HG02852 (cell line): ENCODE measurements at regions not wholly inside any gene's neighbourhood (a gene's known extent, or its start where the extent isn't known, plus 50 kb on each side); places are given as distances from the start of the nearest gene placed in this dataset.

ENCODE experiments used
- ATAC-seq: cut with Tn5 transposase; IDR thresholded peaks from one replicate; pipeline ENCODE4 v1.9.1; 2021; ENCODE audit warnings: mild to moderate bottlenecking, moderate library complexity; ENCODE audit not compliant: unreplicated experiment

DNA sequence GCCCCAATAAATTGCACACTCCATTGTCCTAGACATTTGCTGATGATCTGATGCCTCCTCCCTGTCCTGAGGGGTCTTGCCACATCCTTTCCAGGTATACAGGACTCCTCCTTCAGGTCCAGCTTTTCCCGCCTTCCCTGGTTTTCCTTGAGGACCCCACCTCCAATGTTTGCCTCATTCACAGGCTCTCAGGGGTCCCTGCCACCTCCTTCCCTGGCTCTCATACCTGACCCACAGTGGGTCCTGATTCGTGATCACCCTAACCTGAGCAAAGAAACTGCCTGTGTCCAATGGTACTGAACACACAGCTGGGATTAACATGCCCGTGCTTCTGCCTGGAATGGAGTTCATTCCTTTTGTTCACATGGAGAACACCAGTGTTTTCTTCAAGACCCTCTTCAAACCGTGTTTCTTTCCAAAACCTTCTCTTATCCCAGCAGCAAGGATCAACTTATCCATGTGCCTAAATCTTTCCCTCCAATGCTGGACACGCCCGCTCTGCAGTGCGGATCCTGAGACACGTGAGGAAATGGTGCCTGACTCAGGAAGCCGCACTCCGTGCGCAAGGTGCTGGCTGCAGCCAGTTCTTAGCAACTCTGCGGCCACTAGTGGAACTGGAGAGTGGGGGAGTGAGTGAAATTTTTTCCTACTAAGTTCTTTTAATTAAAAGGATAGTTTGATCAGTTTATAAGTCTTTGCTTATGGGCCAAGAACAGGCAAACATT lies 354.6 kb upstream of the SHH start:
- no peak for ATAC-seq

DNA sequence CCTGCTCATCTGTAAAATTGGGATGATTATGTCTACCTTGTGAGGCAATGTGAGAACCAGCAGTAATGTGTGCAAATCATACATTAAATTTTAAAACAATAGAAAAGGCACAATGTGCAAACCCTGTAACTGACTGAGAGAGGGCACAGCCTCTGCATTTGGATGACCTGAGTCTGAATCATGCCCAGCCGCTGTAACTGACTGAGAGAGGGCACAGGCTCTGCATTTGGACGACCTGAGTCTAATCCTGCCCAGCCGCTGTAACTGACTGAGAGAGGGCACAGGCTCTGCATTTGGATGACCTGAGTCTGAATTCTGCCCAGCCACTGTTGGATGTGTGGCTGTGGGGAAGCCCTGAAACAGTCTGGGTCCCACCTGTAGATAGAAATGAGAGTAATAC lies 351.5 kb upstream of the SHH start:
- no peak for ATAC-seq

DNA sequence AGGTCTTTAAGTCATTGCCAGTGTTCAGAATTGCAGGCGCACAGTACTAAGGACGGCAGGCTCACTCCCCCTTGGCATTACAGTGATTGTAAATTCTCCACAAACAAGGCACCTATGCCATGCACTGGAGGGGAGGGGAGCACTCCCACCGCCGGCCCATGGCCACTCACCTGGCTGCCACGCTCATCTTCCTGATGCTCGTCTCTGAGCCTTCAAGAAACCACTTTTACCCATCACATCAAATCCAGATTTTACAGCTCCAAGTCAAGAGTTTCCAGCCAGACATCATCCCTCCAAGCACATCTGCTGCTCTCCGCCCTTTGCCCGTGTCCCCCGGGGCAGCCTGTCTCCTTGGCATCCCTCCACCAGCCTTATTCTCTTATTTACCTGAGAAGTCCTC lies 350.2 kb upstream of the SHH start:
- ATAC-seq: no peak

DNA sequence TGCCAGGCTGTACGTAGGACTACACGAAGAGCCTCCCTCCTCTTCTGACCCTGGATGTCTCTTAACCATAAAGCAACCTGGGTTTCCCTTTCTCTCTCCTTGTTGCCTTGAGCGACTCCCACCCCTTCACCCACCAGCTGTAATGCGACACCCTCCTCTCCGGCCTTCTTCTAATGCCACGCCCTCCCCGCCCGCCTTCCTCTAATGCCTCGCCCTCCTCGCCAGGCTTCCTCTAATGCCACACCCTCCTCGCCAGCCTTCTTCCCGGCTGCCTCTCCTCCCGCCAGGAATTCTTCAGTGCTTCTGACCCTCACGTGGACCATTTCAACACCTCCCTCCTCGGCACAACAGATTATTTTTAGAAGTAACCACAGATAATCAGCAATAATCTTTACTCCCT lies 348.5 kb upstream of the SHH start:
- no peak for ATAC-seq

DNA sequence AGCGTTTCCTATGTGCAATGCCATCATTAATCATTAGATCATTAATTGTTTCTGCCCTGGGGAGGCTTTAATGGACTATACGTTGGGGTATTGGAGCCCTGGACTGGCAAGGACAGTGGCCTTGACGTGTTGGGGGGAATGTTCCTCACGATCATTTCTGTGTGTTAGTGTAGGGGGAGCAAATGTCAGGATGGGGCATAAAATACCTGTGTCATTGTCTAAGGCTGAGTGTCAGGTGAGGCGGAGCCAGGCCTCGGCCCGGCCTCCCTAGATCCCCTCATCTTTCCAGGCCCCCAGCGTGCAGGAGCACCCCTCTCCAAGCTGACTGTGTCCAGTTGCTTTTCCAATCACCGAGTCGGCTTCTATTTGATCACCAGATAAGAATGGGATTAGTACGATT lies 346.4 kb upstream of the SHH start:
- no peak for ATAC-seq

DNA sequence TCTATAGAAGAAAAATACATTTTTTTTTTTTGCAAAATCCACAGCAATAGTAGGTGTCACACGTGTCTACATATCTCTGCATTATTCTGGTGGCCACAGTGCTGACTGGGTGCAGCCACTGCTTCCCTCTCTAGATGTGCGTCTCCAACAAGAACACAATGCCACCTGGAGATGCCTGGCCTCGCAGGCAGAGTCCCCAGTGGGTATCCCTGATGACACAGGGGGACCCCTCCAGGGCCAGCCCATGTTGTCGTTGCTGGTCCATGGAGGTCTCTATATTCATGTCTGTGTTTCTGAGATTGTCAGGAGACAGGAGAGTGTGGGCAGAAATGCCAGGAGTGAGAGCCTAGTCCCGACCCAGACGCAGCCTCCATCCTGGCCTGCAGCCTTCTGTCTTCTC lies 345.9 kb upstream of the SHH start:
- ATAC-seq: no peak

DNA sequence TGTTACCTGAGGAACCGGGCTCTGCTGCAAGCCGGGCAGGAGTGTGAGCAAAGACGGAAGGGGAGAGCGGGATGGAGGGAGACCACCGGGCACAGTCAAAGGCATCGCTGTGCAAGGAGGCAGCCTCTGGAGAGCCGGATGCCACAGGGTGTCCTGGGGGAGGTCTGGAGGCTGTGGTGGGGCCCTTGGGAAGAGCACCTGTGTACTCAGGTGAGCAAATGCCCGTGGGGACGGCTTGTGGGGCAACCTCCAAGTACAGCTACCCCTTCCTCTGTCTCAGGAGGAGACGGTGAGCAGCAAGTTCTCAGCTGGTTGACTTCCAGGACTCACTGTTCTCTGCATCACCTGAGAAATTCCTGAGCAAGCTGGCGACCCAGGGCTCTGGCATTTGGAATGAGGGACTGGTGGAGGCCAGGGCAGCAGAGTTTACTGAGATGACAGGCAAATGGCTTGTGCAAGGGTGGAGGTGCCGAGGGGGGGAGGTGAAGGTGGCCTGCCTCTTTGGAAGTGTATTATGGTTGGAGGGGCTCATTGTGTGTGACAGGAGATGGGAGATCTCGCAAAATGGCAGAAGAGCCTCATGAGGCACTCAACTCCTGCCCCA lies 345.2 kb upstream of the SHH start:
- no peak for ATAC-seq

DNA sequence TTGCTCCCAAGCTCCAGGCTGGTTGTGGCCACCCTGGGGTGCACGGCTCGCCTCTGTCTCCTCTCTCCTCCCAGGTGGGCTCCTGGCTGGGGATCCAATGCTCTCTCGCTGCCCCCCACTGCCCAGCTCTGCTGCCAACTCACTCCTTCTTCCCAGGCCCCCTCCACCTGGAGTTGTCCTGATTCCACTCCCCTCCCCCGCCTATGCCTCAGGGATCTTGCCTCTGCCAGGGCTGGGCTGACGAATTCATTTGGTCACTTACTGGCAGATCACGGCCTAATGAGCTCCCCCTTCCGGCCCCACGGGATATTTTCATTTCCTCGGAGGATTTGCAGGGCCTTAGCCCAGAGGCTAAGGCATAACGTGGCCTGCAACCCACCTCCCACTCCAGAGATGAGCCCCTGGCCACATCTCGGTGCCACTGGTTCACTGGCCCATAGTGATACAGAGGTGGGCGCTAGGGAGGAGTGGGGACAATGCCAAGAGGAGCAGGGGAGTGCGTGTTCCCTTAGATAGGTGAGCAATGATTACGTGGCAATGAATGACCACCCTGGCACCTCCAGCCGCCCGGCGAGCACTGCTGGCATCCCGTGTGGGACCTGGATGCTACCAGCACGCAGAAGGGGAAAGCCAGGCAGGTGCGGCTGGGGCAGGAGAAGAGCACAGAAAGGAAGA lies 344.6 kb upstream of the SHH start:
- ATAC-seq: no peak

DNA sequence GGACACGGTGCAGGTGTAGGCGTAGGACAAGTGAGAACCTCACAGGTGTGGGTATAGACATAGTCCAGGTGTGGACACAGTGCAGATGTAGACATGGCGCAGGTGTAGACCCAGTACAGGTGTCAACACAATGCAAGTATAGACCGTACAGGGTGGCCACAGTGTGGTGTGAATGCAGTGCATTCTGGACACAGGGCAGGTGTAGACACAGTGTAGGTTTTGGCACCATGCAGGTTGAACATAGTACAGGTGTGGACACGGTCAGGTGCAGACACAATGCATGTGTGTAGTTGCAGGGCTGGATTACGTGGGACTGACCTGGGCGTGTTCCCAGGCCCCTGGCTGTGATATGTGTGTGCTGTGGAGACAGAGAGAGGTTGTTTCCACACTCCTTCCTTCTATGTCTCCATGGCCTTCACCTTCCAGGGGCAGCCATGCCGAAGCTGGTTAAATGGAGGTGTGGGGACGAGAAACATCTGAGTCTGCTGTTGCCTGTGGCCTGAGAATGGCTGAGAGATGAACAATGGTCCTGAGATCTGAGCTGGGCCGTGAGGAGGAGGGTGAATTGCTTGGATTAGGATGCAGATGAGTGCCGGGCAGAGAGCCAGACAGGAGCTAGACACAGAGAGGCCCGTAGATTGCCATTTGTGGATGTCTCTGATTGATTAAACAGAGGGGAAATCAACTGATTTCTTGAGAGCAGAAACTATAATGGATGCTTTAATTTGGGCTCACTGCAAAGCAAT lies 343.9 kb upstream of the SHH start:
- ATAC-seq: no peak

DNA sequence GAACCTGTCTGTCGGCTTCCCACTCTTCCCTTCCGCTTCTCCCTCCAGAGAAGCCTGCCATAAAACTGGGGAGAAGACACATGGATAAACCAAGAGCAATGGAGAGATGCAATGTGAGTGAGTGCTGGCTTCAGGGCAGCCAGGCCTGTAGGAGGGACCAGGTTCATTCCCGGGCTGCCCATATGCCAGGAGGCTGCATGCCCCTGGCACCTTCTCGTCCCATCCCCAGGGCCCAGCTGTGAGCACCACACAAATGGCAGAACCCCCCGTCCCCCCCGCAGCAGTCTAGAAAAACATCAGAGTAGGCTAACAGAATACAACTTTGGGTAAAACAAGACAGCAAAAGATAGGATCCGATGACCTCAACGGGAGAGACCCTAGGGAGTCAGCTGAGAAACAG lies 341.3 kb upstream of the SHH start:
- no peak for ATAC-seq

DNA sequence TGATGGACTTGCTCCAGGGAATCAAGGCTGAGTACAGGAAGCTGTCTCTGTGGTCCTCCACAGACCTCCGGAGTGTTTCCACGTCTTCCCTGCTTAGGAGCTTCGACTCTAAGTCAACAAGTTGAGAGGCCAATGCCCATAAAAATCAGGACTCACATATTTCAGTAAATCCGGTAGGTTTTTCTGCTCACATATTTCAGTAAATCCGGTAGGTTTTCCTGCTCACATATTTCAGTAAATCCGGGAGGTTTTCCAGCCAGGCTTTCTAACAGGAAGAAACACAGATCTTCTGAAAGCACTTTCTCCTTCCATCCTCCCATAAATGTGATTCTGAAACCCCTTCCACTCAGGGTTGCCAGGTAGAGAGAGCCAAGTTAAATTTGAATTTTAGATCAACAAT lies 340.1 kb upstream of the SHH start:
- ATAC-seq: no peak

DNA sequence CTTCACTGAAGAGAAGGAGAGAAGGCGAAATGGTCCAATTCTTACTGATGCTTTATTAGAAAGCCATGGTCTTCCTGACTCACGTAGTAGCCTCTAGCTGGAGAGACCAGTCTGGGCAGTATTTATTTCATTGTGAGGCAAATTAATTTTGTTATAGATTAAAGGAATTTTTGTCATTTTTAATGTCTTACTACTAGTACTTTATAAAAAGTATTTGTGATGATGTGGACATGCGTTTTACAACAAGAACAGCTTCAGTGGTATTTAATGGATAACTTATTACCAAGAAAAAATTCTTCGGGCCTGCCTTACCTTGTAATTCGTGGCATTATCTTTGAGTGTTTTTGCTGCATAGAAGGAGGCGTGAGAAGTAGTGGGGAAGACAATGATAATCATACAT lies 339.4 kb upstream of the SHH start:
- ATAC-seq: no peak

DNA sequence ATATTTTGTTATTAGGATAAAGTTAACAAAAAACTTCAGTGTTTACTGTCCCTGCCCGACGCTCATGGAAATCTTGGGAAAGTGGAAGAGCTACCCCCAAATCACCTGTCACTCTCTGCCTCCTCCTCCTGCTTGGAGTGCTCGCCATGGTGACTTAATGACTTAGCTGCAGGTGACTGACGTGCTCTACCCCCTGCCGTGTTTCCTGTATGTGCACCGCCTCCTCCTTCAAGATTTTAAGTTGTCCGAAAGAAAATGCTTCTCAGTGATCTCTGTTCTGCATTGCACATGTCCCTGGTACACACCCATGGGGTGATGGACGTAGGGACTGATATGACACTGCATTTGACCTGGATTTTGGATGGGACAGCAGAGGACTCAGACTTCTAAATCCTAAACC lies 338.8 kb upstream of the SHH start:
- ATAC-seq: no peak

DNA sequence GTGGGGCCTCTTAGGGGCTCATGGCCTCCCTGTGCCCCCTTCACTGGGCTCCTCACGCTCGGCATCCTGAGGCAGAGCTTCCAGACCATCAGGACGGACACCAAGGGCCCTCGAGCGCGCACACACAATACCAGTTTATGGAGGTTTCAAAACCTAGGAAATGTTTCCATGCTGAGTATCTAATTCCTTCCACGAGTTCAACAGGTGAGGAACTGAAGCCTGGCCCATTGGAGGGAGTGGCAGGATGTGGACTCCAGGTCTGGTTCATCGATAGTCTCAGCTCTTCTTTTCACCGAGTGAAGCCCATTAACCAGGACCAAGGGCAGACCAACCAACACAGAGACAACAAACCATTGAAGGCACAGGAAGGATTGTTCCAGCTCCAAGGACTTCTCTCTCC lies 336.7 kb upstream of the SHH start:
- no peak for ATAC-seq

DNA sequence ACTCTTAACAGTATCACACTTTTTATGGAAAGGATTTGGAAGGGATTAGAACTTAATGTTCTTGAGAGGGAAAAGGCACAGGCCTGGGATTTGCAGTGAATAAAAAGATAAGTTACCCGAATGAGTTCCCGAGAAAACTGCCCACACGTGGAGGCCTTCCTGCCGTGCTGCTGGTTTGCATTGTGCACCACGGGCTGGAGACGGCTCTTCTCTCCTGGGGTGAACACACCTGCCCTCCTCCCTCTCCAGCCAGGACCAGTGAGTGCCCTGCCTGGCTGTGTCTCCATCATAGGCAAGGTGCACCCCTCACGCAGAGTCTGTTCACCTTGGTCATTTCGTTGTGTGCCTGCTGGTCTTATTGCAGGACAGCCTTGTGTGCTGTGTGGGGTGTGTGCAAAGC lies 336.3 kb upstream of the SHH start:
- ATAC-seq: no peak

DNA sequence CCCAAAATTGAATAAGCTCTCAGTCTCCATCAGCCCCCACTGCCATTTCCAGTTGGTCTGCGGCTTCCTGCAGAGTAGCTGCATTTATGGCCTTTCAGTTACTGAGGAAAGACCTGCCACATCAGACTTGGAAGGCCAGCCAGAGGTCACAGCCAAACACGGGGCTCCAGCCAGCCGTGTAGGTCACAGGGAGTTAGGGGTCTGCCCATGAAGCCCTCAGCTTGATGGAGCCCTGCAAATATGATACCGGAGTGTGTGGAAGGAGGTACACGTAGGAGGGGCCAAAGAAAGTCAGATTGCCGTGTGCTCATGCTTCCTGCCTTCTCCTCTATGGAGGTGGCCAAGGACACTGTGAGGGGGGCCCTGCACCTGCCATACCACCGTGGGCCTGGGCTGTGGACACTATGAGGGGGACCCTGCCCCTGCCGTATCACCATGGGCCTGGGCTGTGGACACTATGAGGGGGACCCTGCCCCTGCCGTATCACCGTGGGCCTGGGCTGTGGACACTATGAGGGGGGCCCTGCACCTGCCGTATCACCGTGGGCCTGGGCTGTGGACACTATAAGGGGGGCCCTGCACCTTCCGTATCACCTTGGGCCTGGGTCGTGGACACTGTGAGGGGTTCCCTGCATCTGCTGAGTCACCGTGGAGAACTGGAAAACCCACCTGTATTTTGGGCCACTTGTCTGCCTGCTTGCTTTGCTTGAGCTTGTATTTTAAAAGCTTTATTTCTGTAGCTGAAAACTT lies 335.7 kb upstream of the SHH start:
- no peak for ATAC-seq

DNA sequence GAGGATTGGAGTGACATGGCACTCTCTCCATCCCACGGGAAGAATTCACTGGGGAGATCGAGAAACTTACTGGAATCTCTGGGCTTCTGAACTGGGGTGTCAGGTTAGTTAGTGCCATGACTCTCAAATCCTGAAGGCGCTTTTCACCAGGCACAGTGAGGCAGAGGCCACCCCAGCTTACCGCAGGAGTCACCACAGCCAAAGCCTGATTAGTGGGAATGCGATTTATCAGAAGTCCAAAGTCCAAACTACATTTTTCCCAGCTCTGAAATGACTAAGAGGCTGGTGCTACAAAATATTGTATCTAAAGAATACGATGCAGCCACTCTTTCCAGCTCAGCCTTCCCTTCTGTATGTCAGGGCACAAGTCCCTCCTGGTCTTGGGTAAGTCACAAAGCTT lies 334.8 kb upstream of the SHH start:
- no peak for ATAC-seq

DNA sequence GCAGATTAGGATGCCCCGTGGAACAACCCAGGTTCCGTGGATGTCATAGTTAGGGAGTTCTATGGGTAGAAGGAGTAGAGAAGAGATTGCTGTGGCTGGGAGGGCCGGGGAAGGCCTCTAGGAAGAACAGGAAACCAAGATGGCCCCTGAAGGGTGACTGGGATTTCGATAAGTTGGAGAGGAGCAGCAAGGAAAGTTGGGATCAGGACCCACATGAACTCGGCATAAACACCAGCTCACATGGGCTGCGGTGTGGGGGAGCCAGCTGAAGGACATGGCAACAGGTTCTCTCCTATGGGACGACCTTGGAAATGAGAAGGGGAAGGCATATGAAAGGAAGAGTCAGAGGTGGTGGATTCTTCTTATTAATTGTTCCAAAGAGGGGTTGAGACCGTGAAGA lies 333.7 kb upstream of the SHH start:
- no peak for ATAC-seq

DNA sequence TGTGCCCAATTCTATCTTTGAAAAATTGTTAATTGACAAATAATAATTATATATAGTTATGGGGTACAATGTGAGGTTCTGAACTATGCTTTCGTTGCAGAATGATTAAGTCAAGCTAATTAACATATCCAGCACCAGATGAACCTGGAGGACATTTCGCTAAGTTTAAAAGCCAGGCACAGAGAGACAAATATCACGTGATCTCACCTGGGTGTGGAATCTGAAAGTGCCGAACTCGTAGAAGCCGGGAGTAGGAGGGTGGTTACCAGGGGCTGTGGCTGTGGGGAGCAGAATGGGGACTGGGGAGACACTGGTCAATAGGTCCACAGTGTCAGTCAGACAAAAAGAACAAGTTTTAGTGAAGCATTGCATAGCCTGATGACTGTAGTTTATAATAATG lies 332.9 kb upstream of the SHH start:
- ATAC-seq: no peak

DNA sequence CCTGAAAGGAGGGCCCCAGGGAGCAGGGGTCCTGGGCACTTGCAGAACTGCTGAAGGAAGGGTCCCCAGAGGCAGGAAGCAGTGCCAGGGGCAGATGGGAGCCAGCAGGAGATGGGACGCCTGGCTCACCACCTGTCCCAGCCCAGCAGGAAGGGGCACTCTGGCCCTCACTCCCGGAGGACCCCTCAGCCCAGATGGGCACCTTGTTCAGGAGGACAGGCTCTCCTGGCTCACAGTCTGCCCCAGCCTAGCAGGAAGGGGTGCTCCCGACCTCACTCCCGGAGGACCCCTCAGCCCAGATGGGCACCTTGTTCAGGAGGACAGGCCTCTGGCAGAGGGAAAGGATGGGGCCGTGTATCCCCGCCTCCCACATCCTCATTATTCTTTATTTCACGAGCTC lies 331.4 kb upstream of the SHH start:
- no peak for ATAC-seq

DNA sequence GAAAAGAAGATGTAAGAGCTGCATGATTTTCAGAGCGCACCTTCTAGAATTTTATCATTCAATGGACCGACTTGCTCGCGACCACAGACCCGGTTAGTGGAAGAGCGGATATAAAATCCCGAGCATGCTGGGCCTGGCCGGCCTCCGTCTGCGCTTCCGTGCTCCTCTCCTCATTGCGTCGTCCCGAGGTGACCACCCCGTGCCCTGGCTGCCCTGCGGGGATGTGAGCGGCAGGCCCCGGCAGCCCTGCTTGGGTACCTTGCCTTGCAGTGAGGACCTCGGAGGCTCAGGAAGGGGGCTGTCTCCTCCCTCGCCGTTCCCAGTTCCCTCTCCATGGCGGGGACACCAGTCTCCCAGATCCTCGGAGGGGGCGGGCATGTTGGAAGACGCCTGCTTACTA lies 330.9 kb upstream of the SHH start:
- ATAC-seq: no peak
